ENCODE measurements at regions not wholly inside any gene's neighbourhood (a gene's known extent, or its start where the extent isn't known, plus 50 kb on each side); places are given as distances from the start of the nearest gene placed in this dataset.
A peak's percentile ranks its signal among the peaks of the same experiment; 100 is the strongest.

GRCh38 chr9:672851-673250 is 168.6 kb upstream of the DMRT1 start:
- no peak overlapping the region for H3K18ac ChIP-seq (ENCODE audit: low read length)
- H3K14ac ChIP-seq (ENCODE audit: low read length) = no peak overlapping the region
- H2BK12ac ChIP-seq (ENCODE audit: low read length) = no peak overlapping the region
- no peak for DNase-seq
- no peak overlapping the region for H4K12ac ChIP-seq (ENCODE audit: low read depth, low read length)
- H3K4me2 ChIP-seq (ENCODE audit: low read length) = no peak overlapping the region
- no peak overlapping the region for H3K4ac ChIP-seq (ENCODE audit: low read depth, low read length)
- H2AK5ac ChIP-seq (ENCODE audit: low read length) = no peak overlapping the region
- no peak overlapping the region for H2BK5ac ChIP-seq (ENCODE audit: low read depth, low read length, poor library complexity)
- H3K4me3 ChIP-seq (ENCODE audit: low read depth, low read length) = no peak overlapping the region
- no peak overlapping the region for H3K27ac ChIP-seq (ENCODE audit: low read depth, low read length)
- H2BK120ac ChIP-seq (ENCODE audit: insufficient read depth, low read length, poor library complexity) = no peak overlapping the region
- H3K79me1 ChIP-seq (ENCODE audit: low read length) = peaks cover 7% of the 10 kb centered on the region
- H3K36me3 ChIP-seq (ENCODE audit: control insufficient read depth in 1 of 2, insufficient read depth in 2 of 2, low read length in 2 of 2) = no peaks in the 10 kb centered on the region
- H3K9me3 ChIP-seq (ENCODE audit: insufficient read depth, low read depth, low read length) = no peaks in the 10 kb centered on the region
- no peak overlapping the region for H4K91ac ChIP-seq (ENCODE audit: low read depth, low read length)
- H3K79me2 ChIP-seq (ENCODE audit: control insufficient read depth, insufficient read depth, low read length, poor library complexity) = no peaks in the 10 kb centered on the region
- no peak overlapping the region for H2AFZ ChIP-seq (ENCODE audit: insufficient read depth, low read length, poor library complexity)
- H3K23ac ChIP-seq (ENCODE audit: low read length) = no peak overlapping the region
- peaks cover 7 to 13% of the 10 kb centered on the region in 2 experiments for H3K4me1 ChIP-seq (ENCODE audit: control insufficient read depth in 1 of 2, insufficient read depth in 2 of 2, low read length in 2 of 2)
- no peaks in the 10 kb centered on the region for H3K27me3 ChIP-seq (ENCODE audit: insufficient read depth, low read length)
- no peak overlapping the region for H3K9ac ChIP-seq (ENCODE audit: low read length)
- H4K8ac ChIP-seq (ENCODE audit: low read depth, low read length) = no peak overlapping the region
- WGBS (ENCODE audit: extremely low coverage, insufficient coverage, insufficient read length) = no CpG with 5 or more reads among the region's 4 CpGs

GRCh38 chr9:673264-673965 is 168.1 kb upstream of the DMRT1 start:
- H2BK120ac ChIP-seq (ENCODE audit: insufficient read depth, low read length, poor library complexity) = no peak overlapping the region
- H3K79me1 ChIP-seq (ENCODE audit: low read length) = peaks cover 9% of the 10 kb centered on the region
- H3K4me3 ChIP-seq (ENCODE audit: low read depth, low read length) = no peak overlapping the region
- no peak overlapping the region for H4K8ac ChIP-seq (ENCODE audit: low read depth, low read length)
- H3K27me3 ChIP-seq (ENCODE audit: insufficient read depth, low read length) = no peaks in the 10 kb centered on the region
- H3K36me3 ChIP-seq (ENCODE audit: control insufficient read depth in 1 of 2, insufficient read depth in 2 of 2, low read length in 2 of 2) = peaks cover 0 to 2% of the 10 kb centered on the region in 2 experiments
- H2BK12ac ChIP-seq (ENCODE audit: low read length) = no peak overlapping the region
- no peak overlapping the region for H3K9ac ChIP-seq (ENCODE audit: low read length)
- H2AFZ ChIP-seq (ENCODE audit: insufficient read depth, low read length, poor library complexity) = no peak overlapping the region
- no peaks in the 10 kb centered on the region for H3K9me3 ChIP-seq (ENCODE audit: insufficient read depth, low read depth, low read length)
- peak overlapping the region; percentile 26 for H4K91ac ChIP-seq (ENCODE audit: low read depth, low read length)
- no peak overlapping the region for H2AK5ac ChIP-seq (ENCODE audit: low read length)
- peak overlapping the region; percentile 33 for H3K4ac ChIP-seq (ENCODE audit: low read depth, low read length)
- peaks cover 7 to 13% of the 10 kb centered on the region in 2 experiments for H3K4me1 ChIP-seq (ENCODE audit: control insufficient read depth in 1 of 2, insufficient read depth in 2 of 2, low read length in 2 of 2)
- no peak for DNase-seq
- H4K12ac ChIP-seq (ENCODE audit: low read depth, low read length) = no peak overlapping the region
- WGBS (ENCODE audit: extremely low coverage, insufficient coverage, insufficient read length) = no CpG with 5 or more reads among the region's 9 CpGs
- peak overlapping the region; percentile 31 for H3K14ac ChIP-seq (ENCODE audit: low read length)
- H2BK5ac ChIP-seq (ENCODE audit: low read depth, low read length, poor library complexity) = no peak overlapping the region
- H3K4me2 ChIP-seq (ENCODE audit: low read length) = no peak overlapping the region
- no peaks in the 10 kb centered on the region for H3K79me2 ChIP-seq (ENCODE audit: control insufficient read depth, insufficient read depth, low read length, poor library complexity)
- H3K18ac ChIP-seq (ENCODE audit: low read length) = no peak overlapping the region
- peak overlapping the region; percentile 56 for H3K27ac ChIP-seq (ENCODE audit: low read depth, low read length)
- H3K23ac ChIP-seq (ENCODE audit: low read length) = no peak overlapping the region

GRCh38 chr9:673966-674526 is 167.5 kb upstream of the DMRT1 start:
- no peaks in the 10 kb centered on the region for H3K9me3 ChIP-seq (ENCODE audit: insufficient read depth, low read depth, low read length)
- no peaks in the 10 kb centered on the region for H3K27me3 ChIP-seq (ENCODE audit: insufficient read depth, low read length)
- no peak overlapping the region for H3K9ac ChIP-seq (ENCODE audit: low read length)
- H3K4ac ChIP-seq (ENCODE audit: low read depth, low read length) = no peak overlapping the region
- peak overlapping the region; percentile 61 for H4K91ac ChIP-seq (ENCODE audit: low read depth, low read length)
- peak overlapping the region; percentile 35 for H2AK5ac ChIP-seq (ENCODE audit: low read length)
- H3K4me1 ChIP-seq (ENCODE audit: control insufficient read depth in 1 of 2, insufficient read depth in 2 of 2, low read length in 2 of 2) = peaks cover 7 to 13% of the 10 kb centered on the region in 2 experiments
- WGBS (ENCODE audit: extremely low coverage, insufficient coverage, insufficient read length) = no CpG with 5 or more reads among the region's 3 CpGs
- no peak overlapping the region for H3K4me2 ChIP-seq (ENCODE audit: low read length)
- H2AFZ ChIP-seq (ENCODE audit: insufficient read depth, low read length, poor library complexity) = no peak overlapping the region
- H3K4me3 ChIP-seq (ENCODE audit: low read depth, low read length) = no peak overlapping the region
- H4K8ac ChIP-seq (ENCODE audit: low read depth, low read length) = peak overlapping the region; percentile 84
- H3K14ac ChIP-seq (ENCODE audit: low read length) = no peak overlapping the region
- peak overlapping the region; percentile 59 for H2BK5ac ChIP-seq (ENCODE audit: low read depth, low read length, poor library complexity)
- H3K79me2 ChIP-seq (ENCODE audit: control insufficient read depth, insufficient read depth, low read length, poor library complexity) = no peaks in the 10 kb centered on the region
- H3K23ac ChIP-seq (ENCODE audit: low read length) = no peak overlapping the region
- no peak for DNase-seq
- H3K18ac ChIP-seq (ENCODE audit: low read length) = peak overlapping the region; percentile 41
- H3K27ac ChIP-seq (ENCODE audit: low read depth, low read length) = peak overlapping the region; percentile 56
- peaks cover 0 to 3% of the 10 kb centered on the region in 2 experiments for H3K36me3 ChIP-seq (ENCODE audit: control insufficient read depth in 1 of 2, insufficient read depth in 2 of 2, low read length in 2 of 2)
- H2BK120ac ChIP-seq (ENCODE audit: insufficient read depth, low read length, poor library complexity) = peak overlapping the region; percentile 30
- no peak overlapping the region for H4K12ac ChIP-seq (ENCODE audit: low read depth, low read length)
- peaks cover 10% of the 10 kb centered on the region for H3K79me1 ChIP-seq (ENCODE audit: low read length)
- H2BK12ac ChIP-seq (ENCODE audit: low read length) = peak overlapping the region; percentile 85

GRCh38 chr9:675697-676370 is 165.7 kb upstream of the DMRT1 start:
- Histone ChIP-seq H2AFZ (ENCODE audit: insufficient read depth, low read length, poor library complexity) (no peak overlapping the region), H3K9me3 (ENCODE audit: insufficient read depth, low read depth, low read length) (no peaks in the 10 kb centered on the region), H3K79me2 (ENCODE audit: control insufficient read depth, insufficient read depth, low read length, poor library complexity) (no peaks in the 10 kb centered on the region), H3K9ac (ENCODE audit: low read length) (no peak overlapping the region), H3K36me3 (ENCODE audit: control insufficient read depth in 1 of 2, insufficient read depth in 2 of 2, low read length in 2 of 2) (peaks cover 0 to 3% of the 10 kb centered on the region in 2 experiments), H2BK12ac (ENCODE audit: low read length) (no peak overlapping the region), H2BK5ac (ENCODE audit: low read depth, low read length, poor library complexity) (no peak overlapping the region), H3K4me3 (ENCODE audit: low read depth, low read length) (no peak overlapping the region), H3K18ac (ENCODE audit: low read length) (no peak overlapping the region), H4K12ac (ENCODE audit: low read depth, low read length) (no peak overlapping the region), H3K4me2 (ENCODE audit: low read length) (no peak overlapping the region), H4K8ac (ENCODE audit: low read depth, low read length) (no peak overlapping the region), H3K14ac (ENCODE audit: low read length) (no peak overlapping the region), H3K4me1 (ENCODE audit: control insufficient read depth in 1 of 2, insufficient read depth in 2 of 2, low read length in 2 of 2) (peaks cover 3 to 10% of the 10 kb centered on the region in 2 experiments), H3K79me1 (ENCODE audit: low read length) (peaks cover 14% of the 10 kb centered on the region), H3K27me3 (ENCODE audit: insufficient read depth, low read length) (no peaks in the 10 kb centered on the region), H3K27ac (ENCODE audit: low read depth, low read length) (no peak overlapping the region), H3K23ac (ENCODE audit: low read length) (no peak overlapping the region), H4K91ac (ENCODE audit: low read depth, low read length) (no peak overlapping the region), H2BK120ac (ENCODE audit: insufficient read depth, low read length, poor library complexity) (no peak overlapping the region), H2AK5ac (ENCODE audit: low read length) (no peak overlapping the region), H3K4ac (ENCODE audit: low read depth, low read length) (no peak overlapping the region)
- no CpG with 5 or more reads among the region's 4 CpGs for WGBS (ENCODE audit: extremely low coverage, insufficient coverage, insufficient read length)
- DNase-seq = no peak

Data from trophoblast cell (in vitro differentiated cells and primary cell).